ENCODE measurements at regions not wholly inside any gene's neighbourhood (a gene's known extent, or its start where the extent isn't known, plus 50 kb on each side); places are given as distances from the start of the nearest gene placed in this dataset.
"Not testable (repeated sequence)": the region's sequence is repeated elsewhere in the genome, so short reads cannot be mapped to it uniquely, and the experiment has no call there.

GRCh38 chr18:67455890-67456501, 60.5 kb downstream of the DSEL start:
- Histone ChIP-seq H3K27ac (no peak overlapping the region), H3K4me1 (no peaks in the 10 kb centered on the region), H3K9me3 (replicated peaks) (no peaks in the 10 kb centered on the region), H3K27me3 (no peaks in the 10 kb centered on the region), H3K4me3 (no peak overlapping the region), H3K36me3 (no peaks in the 10 kb centered on the region)
- no peak for DNase-seq

- Histone ChIP-seq H3K9me3 (replicated peaks) (no peaks in the 10 kb centered on the region), H3K27me3 (no peaks in the 10 kb centered on the region), H3K36me3 (no peaks in the 10 kb centered on the region), H3K27ac (no peak overlapping the region), H3K4me1 (no peaks in the 10 kb centered on the region), H3K4me3 (no peak overlapping the region)
- no peak for DNase-seq
Observed at GRCh38 chr18:67453901-67454300, 62.6 kb downstream of the DSEL start.

- Histone ChIP-seq H3K36me3 (no peaks in the 10 kb centered on the region), H3K4me1 (no peaks in the 10 kb centered on the region), H3K27me3 (no peaks in the 10 kb centered on the region), H3K4me3 (no peak overlapping the region), H3K27ac (no peak overlapping the region), H3K9me3 (replicated peaks) (no peaks in the 10 kb centered on the region)
- no peak for DNase-seq
Observed at GRCh38 chr18:67451960-67452359, 64.6 kb downstream of the DSEL start.

DNA sequence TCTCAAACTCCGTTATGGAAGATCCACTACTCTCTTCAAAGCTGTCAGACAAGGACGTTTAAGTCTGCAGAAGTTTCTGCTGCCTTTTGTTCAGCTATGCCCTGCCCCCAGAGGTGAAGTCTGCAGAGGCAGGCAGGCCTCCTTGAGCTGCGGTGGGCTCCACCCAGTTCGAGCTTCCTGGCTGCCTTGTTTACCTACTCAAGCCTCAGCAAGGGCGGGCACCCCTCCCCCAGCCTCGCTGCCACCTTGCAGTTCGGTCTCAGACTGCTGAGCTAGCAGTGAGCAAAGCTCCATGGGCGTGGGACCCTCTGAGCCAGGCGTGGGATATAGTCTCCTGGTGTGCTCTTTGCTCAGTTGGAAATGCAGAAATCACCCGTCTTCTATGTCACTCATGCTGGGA, 65.4 kb downstream of the DSEL start:
- H3K4me1 ChIP-seq; H3K36me3 ChIP-seq; H3K27me3 ChIP-seq; H3K9me3 ChIP-seq (replicated peaks); DNase-seq; H3K4me3 ChIP-seq; H3K27ac ChIP-seq: not testable (repeated sequence)

DNA sequence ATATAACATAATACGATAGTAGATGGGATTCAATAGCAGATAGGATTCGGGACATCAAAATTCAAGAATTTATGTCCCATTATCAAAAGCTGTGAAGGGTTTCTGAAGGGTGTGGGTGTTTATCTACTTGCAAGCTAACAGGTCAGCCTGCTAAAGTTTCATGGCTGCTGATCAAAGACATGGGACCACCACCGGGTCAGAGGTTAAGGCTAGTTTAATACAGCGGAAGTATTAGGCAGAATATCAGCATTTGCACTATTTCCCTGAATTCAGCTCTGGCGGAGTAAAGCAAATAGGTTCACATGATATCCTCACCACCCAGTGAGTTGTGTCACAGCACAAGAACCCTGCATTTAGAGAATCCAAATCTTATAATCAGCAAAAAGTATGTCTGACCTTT, 82.5 kb downstream of the DSEL start:
- no peak overlapping the region for H3K4me3 ChIP-seq
- no peak overlapping the region for H3K27ac ChIP-seq
- H3K36me3 ChIP-seq: no peaks in the 10 kb centered on the region
- H3K9me3 ChIP-seq (replicated peaks): no peaks in the 10 kb centered on the region
- no peaks in the 10 kb centered on the region for H3K4me1 ChIP-seq
- H3K27me3 ChIP-seq: no peaks in the 10 kb centered on the region
- no peak for DNase-seq

GRCh38 chr18:67432806-67433205, 83.7 kb downstream of the DSEL start:
- no peaks in the 10 kb centered on the region for H3K27me3 ChIP-seq
- H3K36me3 ChIP-seq: no peaks in the 10 kb centered on the region
- H3K4me3 ChIP-seq: no peak overlapping the region
- no peaks in the 10 kb centered on the region for H3K4me1 ChIP-seq
- DNase-seq: no peak
- H3K9me3 ChIP-seq (replicated peaks): no peaks in the 10 kb centered on the region
- no peak overlapping the region for H3K27ac ChIP-seq

GRCh38 chr18:67428805-67429204, 87.7 kb downstream of the DSEL start:
- H3K36me3 ChIP-seq: no peaks in the 10 kb centered on the region
- no peaks in the 10 kb centered on the region for H3K9me3 ChIP-seq (replicated peaks)
- H3K27ac ChIP-seq: no peak overlapping the region
- DNase-seq: no peak
- no peaks in the 10 kb centered on the region for H3K4me1 ChIP-seq
- H3K4me3 ChIP-seq: no peak overlapping the region
- H3K27me3 ChIP-seq: no peaks in the 10 kb centered on the region

GRCh38 chr18:67428158-67428557, 88.4 kb downstream of the DSEL start:
- Histone ChIP-seq H3K36me3 (no peaks in the 10 kb centered on the region), H3K9me3 (replicated peaks) (no peaks in the 10 kb centered on the region), H3K4me3 (no peak overlapping the region), H3K4me1 (no peaks in the 10 kb centered on the region), H3K27me3 (no peaks in the 10 kb centered on the region), H3K27ac (no peak overlapping the region)
- no peak for DNase-seq

GRCh38 chr18:67426486-67426885, 90.0 kb downstream of the DSEL start:
- no peaks in the 10 kb centered on the region for H3K36me3 ChIP-seq
- no peak overlapping the region for H3K4me3 ChIP-seq
- no peaks in the 10 kb centered on the region for H3K27me3 ChIP-seq
- H3K27ac ChIP-seq: no peak overlapping the region
- no peaks in the 10 kb centered on the region for H3K4me1 ChIP-seq
- no peaks in the 10 kb centered on the region for H3K9me3 ChIP-seq (replicated peaks)
- no peak for DNase-seq

- Histone ChIP-seq H3K27me3 (no peaks in the 10 kb centered on the region), H3K4me1 (no peaks in the 10 kb centered on the region), H3K27ac (no peak overlapping the region), H3K4me3 (no peak overlapping the region), H3K36me3 (no peaks in the 10 kb centered on the region), H3K9me3 (replicated peaks) (no peaks in the 10 kb centered on the region)
- no peak for DNase-seq
Observed at GRCh38 chr18:67425672-67426071, 90.8 kb downstream of the DSEL start.

DNA sequence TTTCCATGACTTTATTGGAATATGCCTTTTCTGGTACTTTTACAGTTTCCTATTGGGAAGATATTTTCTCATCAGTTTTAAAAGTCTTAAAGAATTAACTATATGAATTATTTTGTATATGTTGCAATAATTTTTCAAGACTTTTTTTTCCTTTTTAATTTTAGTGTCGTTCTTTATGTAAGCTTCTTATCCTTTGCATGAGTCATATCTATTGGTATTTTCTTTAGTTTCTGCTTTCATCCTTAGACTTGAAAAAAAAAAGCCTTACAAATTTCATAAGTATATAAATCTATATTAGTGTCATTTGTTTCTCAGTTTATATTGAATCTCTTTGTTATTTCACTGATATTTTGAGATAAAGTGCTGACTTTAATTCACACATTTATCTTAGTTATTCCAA, 94.9 kb downstream of the DSEL start:
- Histone ChIP-seq H3K4me3 (no peak overlapping the region), H3K4me1 (no peaks in the 10 kb centered on the region), H3K27ac (no peak overlapping the region), H3K9me3 (replicated peaks) (no peaks in the 10 kb centered on the region), H3K27me3 (no peaks in the 10 kb centered on the region), H3K36me3 (no peaks in the 10 kb centered on the region)
- no peak for DNase-seq

- Histone ChIP-seq H3K36me3 (no peaks in the 10 kb centered on the region), H3K27ac (no peak overlapping the region), H3K4me3 (no peak overlapping the region), H3K9me3 (replicated peaks) (no peaks in the 10 kb centered on the region), H3K4me1 (no peaks in the 10 kb centered on the region), H3K27me3 (no peaks in the 10 kb centered on the region)
- DNase-seq: no peak
Observed at GRCh38 chr18:67417864-67418523, 98.5 kb downstream of the DSEL start.

DNA sequence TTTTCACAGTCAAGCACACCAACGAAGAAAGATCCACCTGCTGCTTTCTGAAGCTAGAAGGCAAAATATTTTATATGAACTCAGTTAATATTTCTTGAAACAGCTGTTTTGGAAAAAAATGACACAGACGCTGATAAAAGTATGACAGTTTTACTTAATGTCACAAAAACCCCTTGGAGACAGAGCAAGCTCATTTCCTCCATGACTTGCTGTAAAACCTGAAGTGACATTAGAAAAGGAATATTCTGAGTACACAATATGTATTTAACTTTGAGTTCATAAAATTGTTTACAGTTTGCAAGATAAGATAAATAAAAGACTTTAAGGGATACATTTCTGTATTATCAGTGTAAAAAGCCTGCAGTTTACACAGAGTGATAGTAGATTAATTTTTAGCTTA, 105.4 kb downstream of the DSEL start:
- Histone ChIP-seq H3K36me3 (no peaks in the 10 kb centered on the region), H3K27ac (no peak overlapping the region), H3K4me3 (no peak overlapping the region), H3K4me1 (no peaks in the 10 kb centered on the region), H3K27me3 (no peaks in the 10 kb centered on the region), H3K9me3 (replicated peaks) (no peaks in the 10 kb centered on the region)
- DNase-seq: no peak

GRCh38 chr18:67410075-67411070, 106.1 kb downstream of the DSEL start:
- Histone ChIP-seq H3K27ac (no peak overlapping the region), H3K27me3 (no peaks in the 10 kb centered on the region), H3K4me3 (no peak overlapping the region), H3K36me3 (no peaks in the 10 kb centered on the region), H3K4me1 (no peaks in the 10 kb centered on the region), H3K9me3 (replicated peaks) (no peaks in the 10 kb centered on the region)
- DNase-seq: no peak

DNA sequence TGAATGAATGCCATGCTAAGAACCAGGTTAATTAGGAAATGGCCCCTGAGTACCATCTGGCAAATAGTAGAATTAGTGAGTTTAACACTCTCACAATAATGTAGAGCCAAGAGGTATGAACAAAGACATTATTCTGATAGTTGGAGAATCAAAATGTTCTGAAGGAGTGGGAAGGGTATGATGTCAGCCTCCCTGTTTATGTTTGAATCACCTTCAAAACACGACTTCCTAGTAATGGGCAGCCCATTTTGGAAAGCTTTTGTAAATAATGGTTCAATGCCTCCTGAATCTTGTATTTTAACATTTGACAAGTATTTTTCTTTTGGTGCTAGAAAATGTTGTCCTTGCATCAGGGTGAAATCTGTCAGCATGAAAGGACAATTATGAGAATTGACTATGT, 108.3 kb downstream of the DSEL start:
- DNase-seq: no peak

More for the DNA sequence above, 108.3 kb downstream of the DSEL start:
- Histone ChIP-seq H3K4me3 (no peak overlapping the region), H3K9me3 (replicated peaks) (no peaks in the 10 kb centered on the region), H3K4me1 (no peaks in the 10 kb centered on the region), H3K27me3 (no peaks in the 10 kb centered on the region), H3K36me3 (no peaks in the 10 kb centered on the region), H3K27ac (no peak overlapping the region)
